HEK293 (cell line): ENCODE measurements at regions not wholly inside any gene's neighbourhood (a gene's known extent, or its start where the extent isn't known, plus 50 kb on each side); places are given as distances from the start of the nearest gene placed in this dataset.

Source experiments
- CTCF ChIP-seq: fragments of 450-650 bp; formaldehyde crosslinking; IDR thresholded peaks from 2 replicates; pipeline ENCODE4 v1.5.1; 2016; ENCODE audit warnings: missing biosample characterization, missing genetic modification characterization
- GLIS2 ChIP-seq: fragments of 450-650 bp; formaldehyde crosslinking; IDR thresholded peaks from 2 replicates; pipeline ENCODE4 v1.5.1; 2016; ENCODE audit warnings: missing biosample characterization, missing genetic modification characterization
- HOXA7 ChIP-seq: sonication (generic); formaldehyde crosslinking; IDR thresholded peaks from 2 replicates; pipeline ENCODE4 v1.8.1; 2022; ENCODE audit warnings: missing genetic modification reagents, borderline replicate concordance
- REST ChIP-seq: fragments of 450-650 bp; formaldehyde crosslinking; IDR thresholded peaks from 2 replicates; pipeline ENCODE4 v1.5.1; 2016; ENCODE audit warnings: missing biosample characterization, missing genetic modification characterization
- ZBTB26 ChIP-seq: fragments of 450-650 bp; formaldehyde crosslinking; optimal IDR thresholded peaks from 2 replicates; pipeline ENCODE3; 2016; ENCODE audit warnings: missing biosample characterization, mild to moderate bottlenecking, missing genetic modification characterization
- ZFHX2 ChIP-seq: fragments of 450-650 bp; formaldehyde crosslinking; conservative IDR thresholded peaks from 2 replicates; pipeline ENCODE4 v1.5.1; 2016; ENCODE audit warnings: missing biosample characterization, missing genetic modification characterization
- ZNF274 ChIP-seq, 2 experiments: fragments of 200-500 bp in 1 of 2; fragments of 450-650 bp in 1 of 2; sonication (Bioruptor generic) in 1 of 2; formaldehyde crosslinking in 1 of 2; IDR thresholded peaks; 2 replicates each; pipeline versions ENCODE4 v1.5.1 to v1.6.1; 2014 to 2016; ENCODE audit warnings: borderline replicate concordance in 1 of 2, inconsistent platforms in 1 of 2, low read length in 1 of 2, missing biosample characterization in 1 of 2, missing genetic modification characterization in 1 of 2
- ZNF521 ChIP-seq: fragments of 450-650 bp; formaldehyde crosslinking; IDR thresholded peaks from 2 replicates; pipeline ENCODE4 v1.5.1; 2017; ENCODE audit warnings: missing biosample characterization, mild to moderate bottlenecking, missing genetic modification characterization
- ZNF785 ChIP-seq: fragments of 450-650 bp; formaldehyde crosslinking; IDR thresholded peaks from 2 replicates; pipeline ENCODE4 v1.5.1; 2016; ENCODE audit warnings: missing biosample characterization, missing genetic modification characterization

- no peak for TF ChIP-seq CTCF (tag by site-specific recombination)
- no peak for TF ChIP-seq ZNF274 (IDR thresholded peaks at IDR 0.05; ENCODE audit: low read length)
- TF ChIP-seq ZNF274 (tag by site-specific recombination; IDR thresholded peaks at IDR 0.05; ENCODE audit: borderline replicate concordance) = no peak
- no peak for TF ChIP-seq ZNF521 (tag by site-specific recombination)
- no peak for TF ChIP-seq REST (tag by site-specific recombination)
- TF ChIP-seq ZBTB26 (tag by site-specific recombination) = no peak
- TF ChIP-seq HOXA7 (CRISPR knock-in tag) = no peak
- TF ChIP-seq GLIS2 (tag by site-specific recombination) = no peak
- TF ChIP-seq ZNF785 = no peak
- no peak for TF ChIP-seq ZFHX2 (tag by site-specific recombination)
These were observed 180.9 kb upstream of the TBL1XR1 start for GRCh38 chr3:177378168-177378567.
